ENCODE measurements at regions not wholly inside any gene's neighbourhood (a gene's known extent, or its start where the extent isn't known, plus 50 kb on each side); places are given as distances from the start of the nearest gene placed in this dataset.

DNA sequence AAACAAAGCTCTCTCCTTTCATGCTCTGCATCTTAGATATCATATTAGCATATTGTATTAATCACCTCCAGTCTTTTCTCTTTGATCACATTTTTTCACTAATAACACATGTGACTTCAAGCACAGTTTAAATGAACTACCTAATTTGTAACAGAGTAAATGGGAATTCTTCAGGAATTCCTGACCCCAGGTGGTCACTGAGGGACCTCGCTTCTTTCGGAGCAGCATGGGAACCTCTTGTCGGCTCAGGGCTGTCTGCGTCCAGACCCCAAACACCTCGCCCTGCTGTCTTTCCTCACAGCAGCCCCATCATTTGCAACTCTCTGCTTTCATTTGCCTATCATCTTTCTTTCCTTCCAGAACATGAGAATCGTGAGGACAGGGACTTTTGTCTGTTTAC lies 103.5 kb downstream of the DACT2 start:
- Histone ChIP-seq H3K9me3 (ENCODE audit: control extremely low read depth in 1 of 3, control insufficient read depth in 2 of 3, insufficient read depth in 1 of 3, low read length in 2 of 3) (peaks cover 0 to 21% (median 0%) of the 10 kb centered on the region in 3 donors), H3K36me3 (replicated peaks in 1 of 2; ENCODE audit: control extremely low read depth in 1 of 2, control insufficient read depth in 1 of 2, extremely low read depth in 1 of 2, insufficient read depth in 2 of 2, low read length in 1 of 2) (no peaks in the 10 kb centered on the region), H3K4me1 (ENCODE audit: control insufficient read depth in 2 of 2, insufficient read depth in 2 of 2, low read length in 2 of 2) (no peaks in the 10 kb centered on the region), H3K79me2 (ENCODE audit: control insufficient read depth, insufficient read depth, low read length) (no peaks in the 10 kb centered on the region), H2AFZ (ENCODE audit: insufficient read depth, low read depth, low read length, poor library complexity, severe bottlenecking) (no peak overlapping the region), H3K4me2 (replicated peaks; ENCODE audit: low read depth, low read length, poor library complexity, severe bottlenecking) (no peak overlapping the region), H3K4me3 (ENCODE audit: control extremely low read depth in 1 of 5, extremely low read depth in 1 of 5, insufficient read depth in 1 of 5, low read depth in 2 of 5, low read length in 4 of 5) (no peak overlapping the region), H3K9ac (ENCODE audit: low read length) (no peak overlapping the region), H3K27ac (ENCODE audit: low read length in 2 of 2) (no peak overlapping the region), H3K27me3 (replicated peaks in 1 of 4; ENCODE audit: control extremely low read depth in 1 of 4, control insufficient read depth in 3 of 4, insufficient read depth in 4 of 4, low read length in 3 of 4) (no peaks in the 10 kb centered on the region), H4K20me1 (ENCODE audit: control insufficient read depth, insufficient read depth, low read length, poor library complexity, severe bottlenecking) (no peaks in the 10 kb centered on the region)
- no peaks in the 10 kb centered on the region for H3K27me3 Mint-ChIP-seq
- ChIA-PET CTCF (no interaction called here), POLR2A (no interaction called here)
- no peak overlapping the region for H3K4me3 Mint-ChIP-seq
- DNase-seq = no peak
- 86% methylated on average over 4 of the region's 6 CpGs for WGBS (ENCODE audit: insufficient coverage)
- no peak overlapping the region for H3K27ac Mint-ChIP-seq
- intact Hi-C loops (cut with micrococcal nuclease) = no loop called here
- ATAC-seq (ENCODE audit: low read depth) = no peak
- H3K9me3 Mint-ChIP-seq (ENCODE audit: insufficient read depth) = no peaks in the 10 kb centered on the region
- no peaks in the 10 kb centered on the region for H3K4me1 Mint-ChIP-seq
- no peak for TF ChIP-seq EZH2 (IDR thresholded peaks at IDR 0.05; ENCODE audit: borderline replicate concordance, insufficient read depth, low read depth, low read length, poor library complexity, severe bottlenecking)

DNA sequence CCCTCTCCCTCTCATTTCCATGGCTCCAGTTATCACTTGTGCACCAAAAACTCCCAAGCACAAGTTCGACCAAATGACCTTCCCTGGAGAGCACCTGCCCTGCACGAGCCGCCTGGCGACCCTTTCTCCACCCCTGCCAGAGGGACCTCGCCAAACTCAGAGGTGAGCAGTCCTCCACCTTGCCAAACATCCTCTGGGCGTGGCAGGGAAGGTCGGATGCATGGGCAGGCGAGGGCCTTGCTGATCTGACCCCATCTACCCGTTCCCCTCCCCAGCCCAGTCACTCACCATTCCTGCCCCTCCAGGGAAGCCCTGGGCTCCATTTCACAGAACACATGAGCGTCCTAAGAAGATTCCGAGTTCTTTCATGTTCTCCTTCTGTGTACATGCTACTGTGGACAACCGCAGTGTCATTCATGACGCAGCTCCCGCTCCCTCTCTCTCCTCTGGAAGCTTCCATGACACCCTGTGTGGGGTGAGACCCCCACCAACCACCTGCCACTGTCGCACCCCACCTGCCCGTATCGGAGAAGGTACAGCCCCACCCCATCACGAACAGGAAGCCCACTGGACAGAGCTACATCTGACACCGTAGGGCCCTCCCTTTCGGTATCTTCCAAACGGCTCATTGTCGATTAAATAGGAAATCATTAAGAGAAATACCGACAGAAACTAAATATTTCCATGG lies 104.3 kb downstream of the DACT2 start:
- Histone ChIP-seq H3K4me1 (ENCODE audit: control insufficient read depth in 2 of 2, insufficient read depth in 2 of 2, low read length in 2 of 2) (no peaks in the 10 kb centered on the region), H3K4me3 (ENCODE audit: control extremely low read depth in 1 of 5, extremely low read depth in 1 of 5, insufficient read depth in 1 of 5, low read depth in 2 of 5, low read length in 4 of 5) (no peak overlapping the region), H3K27me3 (replicated peaks in 1 of 4; ENCODE audit: control extremely low read depth in 1 of 4, control insufficient read depth in 3 of 4, insufficient read depth in 4 of 4, low read length in 3 of 4) (no peaks in the 10 kb centered on the region), H3K9ac (ENCODE audit: low read length) (no peak overlapping the region), H3K27ac (ENCODE audit: low read length in 2 of 2) (no peak overlapping the region), H3K79me2 (ENCODE audit: control insufficient read depth, insufficient read depth, low read length) (no peaks in the 10 kb centered on the region), H3K36me3 (replicated peaks in 1 of 2; ENCODE audit: control extremely low read depth in 1 of 2, control insufficient read depth in 1 of 2, extremely low read depth in 1 of 2, insufficient read depth in 2 of 2, low read length in 1 of 2) (no peaks in the 10 kb centered on the region), H4K20me1 (ENCODE audit: control insufficient read depth, insufficient read depth, low read length, poor library complexity, severe bottlenecking) (no peaks in the 10 kb centered on the region), H3K4me2 (replicated peaks; ENCODE audit: low read depth, low read length, poor library complexity, severe bottlenecking) (no peak overlapping the region), H3K9me3 (ENCODE audit: control extremely low read depth in 1 of 3, control insufficient read depth in 2 of 3, insufficient read depth in 1 of 3, low read length in 2 of 3) (peaks cover 0 to 24% (median 0%) of the 10 kb centered on the region in 3 donors), H2AFZ (ENCODE audit: insufficient read depth, low read depth, low read length, poor library complexity, severe bottlenecking) (no peak overlapping the region)
- POLR2A ChIA-PET = no interaction called here
- CTCF ChIA-PET = no interaction called here
- no peak overlapping the region for H3K4me3 Mint-ChIP-seq
- ATAC-seq (ENCODE audit: low read depth) (no peak), DNase-seq (no peak)
- no peaks in the 10 kb centered on the region for H3K4me1 Mint-ChIP-seq
- TF ChIP-seq, protein P1, sequence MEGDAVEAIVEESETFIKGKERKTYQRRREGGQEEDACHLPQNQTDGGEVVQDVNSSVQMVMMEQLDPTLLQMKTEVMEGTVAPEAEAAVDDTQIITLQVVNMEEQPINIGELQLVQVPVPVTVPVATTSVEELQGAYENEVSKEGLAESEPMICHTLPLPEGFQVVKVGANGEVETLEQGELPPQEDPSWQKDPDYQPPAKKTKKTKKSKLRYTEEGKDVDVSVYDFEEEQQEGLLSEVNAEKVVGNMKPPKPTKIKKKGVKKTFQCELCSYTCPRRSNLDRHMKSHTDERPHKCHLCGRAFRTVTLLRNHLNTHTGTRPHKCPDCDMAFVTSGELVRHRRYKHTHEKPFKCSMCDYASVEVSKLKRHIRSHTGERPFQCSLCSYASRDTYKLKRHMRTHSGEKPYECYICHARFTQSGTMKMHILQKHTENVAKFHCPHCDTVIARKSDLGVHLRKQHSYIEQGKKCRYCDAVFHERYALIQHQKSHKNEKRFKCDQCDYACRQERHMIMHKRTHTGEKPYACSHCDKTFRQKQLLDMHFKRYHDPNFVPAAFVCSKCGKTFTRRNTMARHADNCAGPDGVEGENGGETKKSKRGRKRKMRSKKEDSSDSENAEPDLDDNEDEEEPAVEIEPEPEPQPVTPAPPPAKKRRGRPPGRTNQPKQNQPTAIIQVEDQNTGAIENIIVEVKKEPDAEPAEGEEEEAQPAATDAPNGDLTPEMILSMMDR (IDR thresholded peaks at IDR 0.05) = no peak
- H3K27me3 Mint-ChIP-seq = no peaks in the 10 kb centered on the region
- intact Hi-C loops (cut with micrococcal nuclease) = no loop called here
- WGBS (ENCODE audit: insufficient coverage) = 91% methylated on average over 23 of the region's 23 CpGs
- H3K27ac Mint-ChIP-seq = no peak overlapping the region
- H3K9me3 Mint-ChIP-seq (ENCODE audit: insufficient read depth) = no peaks in the 10 kb centered on the region
